GM18909 (cell line): ENCODE measurements at regions not wholly inside any gene's neighbourhood (a gene's known extent, or its start where the extent isn't known, plus 50 kb on each side); places are given as distances from the start of the nearest gene placed in this dataset.
"Not testable (repeated sequence)": the region's sequence is repeated elsewhere in the genome, so short reads cannot be mapped to it uniquely, and the experiment has no call there.

Experiments
- ATAC-seq: cut with Tn5 transposase; IDR thresholded peaks from one replicate; pipeline ENCODE4 v1.9.1; 2021; ENCODE audit warnings: mild to moderate bottlenecking; ENCODE audit not compliant: unreplicated experiment, poor library complexity

DNA sequence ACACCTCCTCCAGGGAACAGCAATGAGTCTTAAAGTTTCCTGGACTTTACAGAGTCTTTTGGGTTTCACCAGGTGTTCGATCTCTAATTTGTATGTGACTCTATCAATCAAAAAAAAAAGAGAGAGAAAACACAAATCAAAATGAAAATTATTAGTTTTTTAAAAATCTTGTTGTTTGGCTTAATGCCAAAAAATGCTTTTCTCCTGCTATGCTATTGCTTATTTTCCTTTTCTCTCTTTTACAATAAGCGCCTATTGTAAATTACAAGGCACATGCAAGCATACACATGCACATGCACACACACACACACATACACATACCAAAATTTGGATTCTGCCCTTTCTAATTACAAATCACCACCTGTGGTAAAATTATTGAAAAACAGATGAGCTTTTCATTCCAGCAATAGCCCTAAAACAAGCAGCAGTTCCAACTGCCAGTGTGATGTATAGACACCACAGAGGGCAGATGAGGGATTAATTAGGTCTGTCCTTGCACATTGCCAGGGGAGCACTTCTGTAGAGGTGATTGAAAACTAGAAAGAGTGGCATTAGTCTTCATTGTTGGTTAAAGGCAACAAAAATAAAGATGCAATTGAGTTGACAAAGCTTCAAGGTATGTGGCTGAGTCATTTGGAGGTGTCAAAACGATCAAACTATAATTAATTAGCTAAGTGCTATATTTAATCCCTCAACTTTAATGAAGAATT lies 631.7 kb downstream of the TFAP2B start:
- ATAC-seq, result no peak

DNA sequence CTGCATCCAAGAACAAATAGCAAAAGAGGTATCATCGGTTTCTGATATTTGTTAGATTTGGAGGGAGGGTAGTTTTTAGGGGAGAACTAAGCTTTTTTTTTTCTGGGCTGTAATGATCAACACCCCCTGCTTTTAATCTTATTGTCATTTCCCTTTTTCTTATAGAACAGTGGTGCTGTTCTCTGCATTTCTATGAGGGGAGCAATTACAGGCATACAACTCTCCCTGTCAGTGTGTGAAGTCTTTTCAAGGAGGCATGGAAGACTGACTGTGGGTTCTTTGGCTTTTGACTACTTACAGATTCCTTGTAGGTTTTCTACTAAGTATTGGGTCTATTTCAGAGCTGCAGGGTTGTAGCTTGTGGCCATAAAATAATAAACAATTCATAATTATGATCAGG lies 632.3 kb downstream of the TFAP2B start:
- no peak for ATAC-seq

DNA sequence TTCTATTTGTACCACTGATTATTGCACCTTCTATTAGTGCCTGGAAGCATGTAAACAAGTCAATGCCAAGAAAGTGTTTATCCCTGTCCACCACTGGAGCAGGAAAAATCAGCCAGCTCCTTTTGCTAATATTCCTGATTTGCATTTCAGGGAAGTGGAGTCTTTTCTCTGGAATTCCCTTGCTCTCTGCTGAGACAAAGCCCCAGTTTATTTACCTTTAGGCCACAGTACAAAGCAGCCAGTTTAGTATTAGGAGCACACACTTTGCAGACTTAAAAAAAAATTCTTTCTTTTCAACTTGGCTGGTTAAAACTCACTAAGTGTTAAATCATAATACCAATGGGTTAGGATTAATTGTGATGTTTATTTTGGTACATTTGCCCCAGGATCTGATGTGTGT lies 631.1 kb downstream of the PKHD1 start:
- no peak for ATAC-seq

DNA sequence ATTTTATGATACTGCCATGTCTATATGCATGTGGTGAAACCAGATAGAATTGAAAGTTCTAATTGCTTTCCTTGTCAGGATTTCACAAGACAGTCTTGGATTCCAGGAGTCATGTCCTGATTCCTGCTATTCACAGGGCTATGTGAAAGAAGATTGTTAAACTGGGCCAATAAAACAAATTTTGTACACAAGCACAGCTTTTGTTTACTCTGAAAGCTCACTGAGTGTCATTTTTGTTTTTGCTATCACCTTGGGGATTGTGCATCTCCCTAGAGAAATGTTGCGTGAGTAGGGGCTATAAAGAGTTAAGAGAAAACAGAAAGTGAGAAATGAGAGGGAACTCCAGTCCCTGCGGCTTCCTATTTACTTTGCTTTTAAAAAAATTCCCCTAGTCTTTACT lies 627.5 kb downstream of the PKHD1 start:
- ATAC-seq, result peak; percentile 96

DNA sequence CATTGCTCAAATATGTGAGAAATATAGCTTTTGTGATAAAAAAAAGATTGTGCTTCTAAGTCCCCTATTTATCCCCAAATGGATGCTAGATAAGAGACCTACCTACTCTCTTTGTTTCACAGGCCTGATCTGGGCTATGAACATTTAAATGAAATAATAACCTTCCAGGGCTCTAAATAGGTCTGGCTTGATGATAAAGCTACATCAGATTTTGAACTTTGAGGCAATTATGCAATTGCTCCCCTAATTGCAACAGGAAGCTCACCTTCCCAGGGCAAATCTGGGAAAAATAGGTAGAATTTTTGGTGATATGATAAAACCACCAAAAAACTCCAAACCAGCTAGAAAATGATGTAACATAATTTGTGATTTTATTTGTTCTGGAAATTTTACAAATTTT lies 624.5 kb downstream of the PKHD1 start:
- no peak for ATAC-seq

DNA sequence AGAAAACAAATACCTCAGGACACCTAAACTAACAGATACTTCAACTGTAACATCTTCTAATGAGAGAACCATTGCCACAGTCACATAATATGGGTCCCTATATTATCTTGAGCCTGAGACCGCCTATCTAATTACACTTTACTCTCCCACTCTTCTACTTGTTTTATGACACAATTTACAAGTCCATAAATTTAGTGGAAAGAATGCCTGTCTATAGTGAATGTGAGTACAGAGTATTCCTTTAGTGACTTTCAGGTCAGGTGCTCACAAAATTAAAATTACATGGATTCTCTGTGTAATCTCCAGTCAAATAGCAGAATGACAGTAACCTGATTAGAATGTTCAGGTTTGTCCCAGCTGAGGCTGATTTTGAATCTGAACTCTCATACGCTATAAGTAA lies 624.1 kb downstream of the PKHD1 start:
- ATAC-seq, result no peak

DNA sequence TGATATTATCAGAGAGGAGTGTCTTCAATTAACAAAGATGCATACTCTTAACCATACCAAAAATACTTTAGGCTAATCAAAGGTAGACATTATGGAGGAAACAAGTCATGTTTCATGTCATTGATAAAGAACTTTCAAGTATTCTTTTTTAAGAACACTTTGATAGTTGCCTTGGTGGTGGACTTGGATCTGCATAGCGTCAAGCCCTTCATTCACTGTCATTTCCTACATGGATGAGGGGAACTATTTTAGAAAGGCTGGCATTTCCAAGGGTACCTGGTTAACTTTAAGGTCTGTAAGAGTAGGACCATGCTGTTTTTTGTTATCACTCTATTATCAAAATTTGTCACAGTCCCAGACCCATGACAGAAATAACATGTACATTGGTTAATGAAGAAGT lies 622.5 kb downstream of the PKHD1 start:
- no peak for ATAC-seq

DNA sequence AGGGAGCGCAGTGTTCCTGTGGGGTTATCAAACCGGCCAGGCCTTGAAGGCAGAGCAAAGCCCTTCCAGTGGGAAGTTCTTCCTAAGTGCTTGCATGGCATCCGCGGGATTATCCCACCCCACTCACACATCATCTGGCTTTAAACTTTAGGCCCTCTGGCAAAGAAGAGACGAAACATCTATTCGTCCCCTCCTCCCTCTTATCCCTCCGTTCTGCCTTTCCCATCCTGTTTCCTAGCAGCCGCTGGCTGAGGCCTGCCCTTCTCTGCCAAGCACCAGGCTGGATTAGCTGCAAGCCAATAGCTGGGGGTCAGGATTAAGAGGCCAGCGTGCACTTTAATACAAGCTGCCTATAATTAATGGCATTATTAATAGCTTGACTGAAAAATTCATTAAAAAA lies 621.0 kb downstream of the PKHD1 start:
- no peak for ATAC-seq

DNA sequence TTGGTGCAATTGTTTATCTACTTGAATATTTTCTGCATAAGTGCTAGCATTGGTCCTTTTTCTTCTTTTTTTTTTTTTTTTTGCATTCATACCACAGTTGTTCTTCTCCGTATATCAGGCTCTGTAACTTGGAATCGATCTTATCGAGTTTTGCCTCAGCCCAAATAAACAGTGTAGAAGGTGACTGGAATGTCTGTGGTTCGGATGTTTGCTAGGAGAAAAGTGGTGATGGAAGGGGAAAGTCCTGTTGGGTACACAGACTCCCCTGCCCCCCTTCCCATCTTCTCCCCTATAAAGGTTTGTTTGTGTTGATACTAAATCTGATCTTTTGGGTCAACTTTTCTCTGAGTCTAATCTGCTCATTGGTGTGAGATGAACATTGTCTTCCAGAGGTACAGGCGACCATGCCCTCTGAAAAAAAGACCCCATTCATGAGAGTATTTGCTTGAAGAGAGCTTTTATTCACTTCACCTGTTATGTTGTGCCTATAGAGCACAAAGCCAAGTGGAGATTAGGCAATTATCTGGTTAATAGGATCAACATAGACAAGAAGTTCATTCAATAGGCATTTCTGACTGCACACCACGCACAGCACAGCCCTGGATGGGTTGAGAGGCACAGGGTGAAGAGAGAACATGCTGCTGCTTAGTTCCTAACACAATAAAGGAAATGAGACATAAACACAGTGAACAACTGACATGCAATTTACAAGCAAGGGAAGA lies 620.0 kb downstream of the PKHD1 start:
- no peak for ATAC-seq

DNA sequence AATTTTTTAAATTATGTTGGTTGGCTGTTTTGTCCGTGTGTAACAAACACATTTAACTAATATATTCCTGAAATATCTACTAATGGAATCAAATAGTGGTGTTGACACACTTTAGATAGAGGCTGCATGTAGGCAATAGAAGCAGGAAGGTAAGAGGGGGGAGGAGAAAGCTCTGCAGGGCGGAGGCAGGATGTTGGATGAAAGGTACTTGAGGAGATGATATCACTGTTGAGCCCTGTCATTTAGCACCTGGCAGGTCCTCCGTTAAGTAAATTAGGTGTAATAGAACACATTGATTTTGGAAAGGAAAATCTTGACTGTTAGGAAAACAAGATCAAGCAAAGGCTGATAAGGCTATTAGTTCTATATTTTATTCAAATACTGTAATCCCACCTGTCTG lies 618.7 kb downstream of the PKHD1 start:
- no peak for ATAC-seq

DNA sequence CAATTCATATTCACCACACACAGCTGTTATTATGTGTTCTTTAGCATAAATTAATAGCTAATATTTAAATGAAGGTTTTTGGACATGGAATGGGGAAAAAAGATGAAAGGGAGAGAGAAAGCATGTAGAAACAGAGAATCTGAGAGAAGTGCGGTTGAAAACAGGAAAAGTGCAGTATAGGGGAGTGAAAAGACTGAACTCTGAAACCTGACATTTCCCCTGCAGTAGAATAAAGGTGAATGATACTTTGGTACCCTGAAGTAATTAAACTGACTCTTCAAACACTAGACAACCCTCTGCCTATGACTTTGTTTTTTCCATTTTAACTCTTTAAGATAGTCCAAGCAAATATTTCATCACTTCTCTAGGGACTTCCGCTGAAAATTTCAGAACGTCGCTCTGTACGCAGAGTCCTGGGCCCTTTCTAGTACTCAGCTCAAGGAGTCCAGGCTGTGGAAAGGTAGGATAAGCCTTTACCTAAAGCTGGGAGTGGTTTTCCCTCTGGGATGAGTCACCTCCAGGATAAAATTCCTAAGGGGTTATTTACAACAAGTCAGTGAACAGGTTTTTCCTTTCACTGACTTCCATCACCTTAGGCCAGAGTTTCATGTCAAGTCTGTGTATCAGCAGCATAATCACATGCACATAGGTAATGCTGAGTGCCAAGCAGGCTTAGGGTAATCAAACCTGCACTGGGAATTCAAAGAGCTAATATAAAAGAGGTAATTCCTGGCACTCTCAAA lies 614.5 kb downstream of the PKHD1 start:
- ATAC-seq, result no peak

DNA sequence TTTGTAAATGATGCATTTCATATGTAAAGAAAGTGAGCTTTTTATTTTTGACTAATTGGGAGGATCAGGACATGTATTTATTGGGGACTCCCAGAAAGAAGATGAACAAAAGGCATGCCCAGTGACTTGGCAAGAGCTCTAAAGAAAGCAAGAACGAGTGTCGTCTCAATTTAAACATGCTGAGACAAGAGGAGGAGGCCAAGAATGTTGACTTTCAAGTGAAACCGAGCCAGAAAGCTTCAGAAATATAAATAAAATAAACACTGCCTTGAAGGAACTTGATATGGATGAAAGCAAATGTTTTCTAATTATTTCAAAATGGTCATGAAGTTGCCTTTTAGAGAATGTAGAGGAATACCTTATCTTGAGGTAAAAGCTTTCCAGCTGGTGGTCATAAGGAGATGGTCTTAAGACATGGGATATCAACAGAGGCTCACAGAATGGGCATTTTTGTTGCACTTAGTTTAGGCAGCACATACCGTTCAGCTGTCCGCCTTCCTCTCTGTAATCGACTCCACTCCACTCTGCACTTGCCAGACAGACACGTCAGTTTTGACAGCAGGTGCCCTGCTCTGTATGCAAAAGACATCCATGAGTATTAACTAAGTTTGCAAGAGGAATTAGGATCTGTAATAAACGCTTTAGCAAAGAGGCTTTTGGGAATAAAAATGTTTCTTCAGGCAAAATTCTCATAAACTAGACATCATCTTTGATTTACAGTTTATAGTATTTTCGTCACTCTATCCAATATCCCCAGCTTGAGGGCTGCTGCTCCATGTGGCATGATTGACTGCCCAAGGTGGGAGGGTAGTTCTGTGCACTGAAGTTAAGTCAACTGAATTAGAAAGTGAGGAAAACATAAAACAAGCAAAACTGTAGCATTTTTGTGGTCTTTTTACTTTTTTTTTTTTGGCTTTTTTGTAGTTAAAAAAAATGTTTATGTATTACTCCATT lies 613.1 kb downstream of the PKHD1 start:
- ATAC-seq, result no peak

DNA sequence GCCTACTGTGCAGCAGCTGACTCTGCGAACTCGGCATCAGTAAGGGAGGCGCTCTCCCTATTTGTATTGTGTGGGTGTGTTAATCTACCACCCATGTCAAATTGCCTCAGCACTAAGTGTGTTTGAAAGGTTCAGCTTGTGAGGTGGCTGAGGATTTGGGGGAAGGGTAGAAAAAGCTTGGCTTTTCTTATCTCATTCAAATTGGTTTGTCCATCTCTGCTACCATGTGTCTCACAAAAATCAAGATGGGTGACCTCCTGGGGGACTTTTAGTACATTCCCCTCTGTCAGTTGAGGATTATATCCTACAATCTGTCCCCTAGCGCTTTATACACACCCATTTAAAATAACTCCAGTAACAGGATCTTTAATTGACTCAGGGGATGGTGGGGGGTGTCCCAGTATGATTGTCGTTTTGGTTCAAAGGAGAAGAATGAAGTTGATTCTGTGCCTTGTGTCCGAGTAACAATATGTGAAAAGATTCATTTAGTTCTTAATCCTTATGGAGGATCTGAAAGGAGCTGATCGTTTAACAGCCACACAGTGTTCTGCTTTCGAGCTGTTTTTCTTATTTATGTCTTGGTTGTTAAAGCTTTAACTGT lies 609.6 kb downstream of the PKHD1 start:
- ATAC-seq, result no peak

DNA sequence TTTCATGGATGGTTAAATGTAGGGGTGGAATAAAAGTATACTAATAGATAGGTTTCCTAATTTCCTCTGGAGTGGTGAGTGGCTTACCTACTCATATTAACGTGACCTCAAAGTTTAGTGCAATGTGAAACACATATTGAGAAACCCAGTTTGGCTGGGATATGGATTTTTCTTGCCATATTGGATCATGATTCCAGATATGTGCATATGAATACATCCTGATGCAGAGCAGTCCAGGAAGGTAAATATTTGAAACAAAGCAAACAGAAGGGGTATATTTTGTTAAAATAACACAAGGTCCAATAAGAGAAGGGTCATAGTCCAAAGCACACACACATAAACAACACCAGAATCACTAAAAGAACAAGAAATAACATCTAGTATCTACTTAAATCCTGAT lies 608.1 kb downstream of the PKHD1 start:
- ATAC-seq, result no peak

DNA sequence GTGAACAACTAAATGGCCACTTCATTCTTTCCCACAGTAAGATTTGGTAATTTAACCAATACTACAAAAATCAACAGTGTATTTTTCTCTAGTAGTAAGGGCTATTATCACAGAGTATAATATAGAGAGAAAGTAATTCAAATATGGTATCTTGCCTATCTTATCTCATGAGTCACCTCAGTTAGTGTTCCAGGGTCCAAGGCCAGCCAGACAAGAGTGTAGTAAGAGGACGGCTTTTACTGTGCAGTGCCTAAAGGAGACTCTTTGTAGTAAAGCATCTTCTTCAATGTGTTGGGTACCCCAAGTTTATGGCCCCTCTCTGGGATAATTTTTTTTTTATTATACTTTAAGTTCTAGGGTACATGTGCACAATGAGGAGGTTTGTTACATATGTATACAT lies 607.4 kb downstream of the PKHD1 start:
- no peak for ATAC-seq

DNA sequence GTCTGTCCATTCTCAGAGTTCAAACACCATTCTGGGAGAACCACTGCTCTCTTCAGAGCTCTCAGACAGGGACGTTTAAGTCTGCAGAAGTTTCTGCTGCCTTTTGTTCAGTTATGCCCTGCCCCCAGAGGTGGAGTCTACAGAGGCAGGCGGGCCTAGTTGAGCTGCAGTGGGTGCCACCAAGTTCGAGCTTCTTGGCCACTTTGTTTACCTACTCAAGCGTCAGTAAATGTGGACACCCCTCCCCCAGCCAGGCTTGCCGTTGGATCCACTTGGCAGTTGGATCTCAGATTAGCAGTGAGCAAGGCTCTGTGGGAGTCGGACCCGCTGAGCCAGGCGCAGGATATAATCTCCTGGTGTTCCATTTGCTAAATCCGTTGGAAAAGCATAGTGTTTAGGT lies 601.5 kb downstream of the PKHD1 start:
- ATAC-seq, result not testable (repeated sequence)

DNA sequence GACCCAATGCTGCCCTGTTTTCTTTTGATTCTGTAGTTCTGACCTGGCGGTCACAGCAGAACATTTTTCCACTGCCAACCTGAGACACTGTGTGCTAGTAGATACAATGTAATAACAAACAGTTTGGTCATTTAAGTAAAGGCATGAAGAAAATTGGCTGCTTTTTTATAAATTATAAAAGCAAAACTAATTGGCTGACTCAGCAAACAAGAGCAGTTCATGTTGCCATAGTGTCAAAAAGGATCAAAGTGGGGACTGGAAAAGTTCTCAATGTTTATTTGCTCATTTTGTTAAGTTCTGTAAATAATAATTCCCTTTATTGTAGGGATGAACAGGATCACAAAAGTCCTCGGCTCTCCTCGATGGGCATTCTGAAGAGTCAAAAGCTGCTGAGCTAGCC lies 599.5 kb downstream of the PKHD1 start:
- ATAC-seq, result no peak

DNA sequence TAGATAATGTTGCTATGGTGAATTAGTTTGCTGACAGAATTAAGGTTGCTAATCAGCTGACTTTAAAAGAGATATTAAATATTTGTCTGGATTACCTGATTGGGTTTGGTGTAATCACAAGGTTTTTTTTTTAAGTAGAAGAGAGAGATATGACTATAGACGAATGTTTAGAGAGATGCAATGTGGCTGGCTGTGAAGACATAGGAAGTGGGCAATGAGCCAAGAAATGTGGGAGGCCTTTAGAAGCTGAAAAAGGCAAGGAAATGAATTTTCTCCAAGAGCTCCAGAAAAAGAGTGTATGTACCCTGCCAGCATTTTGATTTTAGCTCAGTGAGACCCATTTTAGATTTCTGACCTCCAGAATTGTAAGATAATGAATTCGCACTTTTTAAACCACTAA lies 598.3 kb downstream of the PKHD1 start:
- no peak for ATAC-seq

DNA sequence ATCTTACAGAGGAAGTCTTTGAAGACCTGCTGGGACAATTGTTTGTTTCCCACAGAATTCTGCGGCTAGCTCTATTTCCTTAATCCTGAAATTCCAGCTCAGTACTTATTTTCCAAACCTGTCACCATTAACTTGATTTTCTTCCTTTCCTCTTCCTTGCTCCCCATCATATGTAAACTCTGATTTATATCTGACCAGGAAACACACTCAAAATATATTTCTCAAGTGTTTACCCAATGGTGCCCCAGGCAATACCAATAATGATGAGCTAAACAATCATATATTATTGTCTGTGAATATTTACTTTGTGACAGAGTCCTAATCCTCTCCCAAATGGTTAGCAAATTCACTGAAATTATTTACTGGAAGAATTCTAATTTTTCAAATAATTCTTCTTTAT lies 597.3 kb downstream of the PKHD1 start:
- no peak for ATAC-seq

DNA sequence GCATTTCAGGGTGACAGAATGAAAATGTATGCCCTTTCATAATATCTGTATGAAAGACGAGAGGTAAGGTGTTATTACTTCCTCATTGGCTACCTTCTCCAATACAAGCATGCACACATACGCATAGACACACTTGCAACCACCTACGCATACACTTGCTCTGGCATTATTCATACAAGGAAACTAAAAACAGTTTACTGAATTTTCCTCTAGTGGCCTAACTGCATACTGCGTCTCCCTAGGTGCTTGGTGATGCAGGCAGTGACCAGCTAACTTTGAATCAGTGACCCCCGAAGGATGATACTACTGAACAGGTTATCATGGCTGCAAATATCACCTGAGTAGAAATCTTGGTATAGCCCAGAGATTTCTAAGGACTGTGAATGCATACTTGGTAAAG lies 593.1 kb downstream of the PKHD1 start:
- no peak for ATAC-seq
